ENCODE measurements at regions not wholly inside any gene's neighbourhood (a gene's known extent, or its start where the extent isn't known, plus 50 kb on each side); places are given as distances from the start of the nearest gene placed in this dataset.

GRCh38 chr2:52929412-52929811 lies 838.2 kb upstream of the CHAC2 start:
- no peak overlapping the region for H3K4me3 ChIP-seq (ENCODE audit: low read depth, low read length)
- TF ChIP-seq, protein P1, sequence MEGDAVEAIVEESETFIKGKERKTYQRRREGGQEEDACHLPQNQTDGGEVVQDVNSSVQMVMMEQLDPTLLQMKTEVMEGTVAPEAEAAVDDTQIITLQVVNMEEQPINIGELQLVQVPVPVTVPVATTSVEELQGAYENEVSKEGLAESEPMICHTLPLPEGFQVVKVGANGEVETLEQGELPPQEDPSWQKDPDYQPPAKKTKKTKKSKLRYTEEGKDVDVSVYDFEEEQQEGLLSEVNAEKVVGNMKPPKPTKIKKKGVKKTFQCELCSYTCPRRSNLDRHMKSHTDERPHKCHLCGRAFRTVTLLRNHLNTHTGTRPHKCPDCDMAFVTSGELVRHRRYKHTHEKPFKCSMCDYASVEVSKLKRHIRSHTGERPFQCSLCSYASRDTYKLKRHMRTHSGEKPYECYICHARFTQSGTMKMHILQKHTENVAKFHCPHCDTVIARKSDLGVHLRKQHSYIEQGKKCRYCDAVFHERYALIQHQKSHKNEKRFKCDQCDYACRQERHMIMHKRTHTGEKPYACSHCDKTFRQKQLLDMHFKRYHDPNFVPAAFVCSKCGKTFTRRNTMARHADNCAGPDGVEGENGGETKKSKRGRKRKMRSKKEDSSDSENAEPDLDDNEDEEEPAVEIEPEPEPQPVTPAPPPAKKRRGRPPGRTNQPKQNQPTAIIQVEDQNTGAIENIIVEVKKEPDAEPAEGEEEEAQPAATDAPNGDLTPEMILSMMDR (IDR thresholded peaks at IDR 0.05; ENCODE audit: low read depth, low read length), result no peak
- no peak for DNase-seq (ENCODE audit: low read depth, low spot score)
- in situ Hi-C loops (cut with HindIII; ENCODE audit: low sequenced_read_pairs), result no loop called here

DNA sequence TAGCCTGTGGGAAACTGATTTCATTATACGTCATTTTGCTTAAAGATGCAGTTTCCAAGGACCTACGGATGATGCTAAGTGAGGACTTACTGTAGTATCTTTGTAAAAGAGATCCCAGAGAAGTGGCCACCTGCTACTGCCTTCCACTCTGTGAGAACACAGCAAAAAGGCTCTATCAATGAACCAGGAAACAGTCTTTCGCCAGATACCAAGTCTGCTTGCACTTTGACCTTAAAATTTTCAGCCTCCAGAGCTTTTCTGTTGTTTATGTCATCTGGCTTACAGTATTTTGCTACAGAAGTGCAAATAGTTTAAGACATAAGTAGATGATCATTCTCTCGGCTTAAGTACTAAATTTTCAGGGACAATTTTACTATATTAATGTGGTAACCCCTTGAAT lies 847.9 kb upstream of the CHAC2 start:
- TF ChIP-seq, protein P1 (IDR thresholded peaks at IDR 0.05; ENCODE audit: low read depth, low read length), result no peak
- no peak for DNase-seq (ENCODE audit: low read depth, low spot score)
- in situ Hi-C loops (cut with HindIII; ENCODE audit: low sequenced_read_pairs), result no loop called here
- no peak overlapping the region for H3K4me3 ChIP-seq (ENCODE audit: low read depth, low read length)

GRCh38 chr2:52918551-52918950 lies 849.1 kb upstream of the CHAC2 start:
- peak; percentile 65 for DNase-seq (ENCODE audit: low read depth, low spot score)
- H3K4me3 ChIP-seq (ENCODE audit: low read depth, low read length), result no peak overlapping the region
- in situ Hi-C loops (cut with HindIII; ENCODE audit: low sequenced_read_pairs), result no loop called here
- TF ChIP-seq, protein P1 (IDR thresholded peaks at IDR 0.05; ENCODE audit: low read depth, low read length), result no peak

DNA sequence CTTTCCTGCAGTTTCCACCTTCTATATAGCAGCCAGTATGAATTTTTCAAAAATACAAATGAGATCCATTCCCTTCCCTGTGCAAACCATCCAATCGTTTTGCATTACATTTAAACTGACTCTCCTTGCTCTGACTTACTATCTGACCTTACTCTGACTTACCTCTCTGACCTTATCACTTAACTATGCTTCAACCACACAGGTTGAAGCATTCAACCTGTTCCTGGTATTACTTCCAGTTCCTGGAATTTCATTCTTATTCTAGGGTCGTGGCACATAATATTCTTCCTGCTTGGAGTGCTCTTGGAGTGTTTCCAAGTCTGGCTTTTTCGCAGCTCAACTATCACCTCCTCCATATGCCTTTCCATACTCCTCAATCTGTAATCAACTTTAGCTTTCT lies 850.6 kb upstream of the CHAC2 start:
- TF ChIP-seq, protein P1 (IDR thresholded peaks at IDR 0.05; ENCODE audit: low read depth, low read length), result no peak
- no peak overlapping the region for H3K4me3 ChIP-seq (ENCODE audit: low read depth, low read length)
- in situ Hi-C loops (cut with HindIII; ENCODE audit: low sequenced_read_pairs), result no loop called here
- no peak for DNase-seq (ENCODE audit: low read depth, low spot score)

GRCh38 chr2:52904355-52904891 lies 863.2 kb upstream of the CHAC2 start:
- DNase-seq (ENCODE audit: low read depth, low spot score), result no peak
- in situ Hi-C loops (cut with HindIII; ENCODE audit: low sequenced_read_pairs), result no loop called here
- no peak overlapping the region for H3K4me3 ChIP-seq (ENCODE audit: low read depth, low read length)
- TF ChIP-seq, protein P1 (IDR thresholded peaks at IDR 0.05; ENCODE audit: low read depth, low read length), result no peak

- TF ChIP-seq, protein P1 (IDR thresholded peaks at IDR 0.05; ENCODE audit: low read depth, low read length), result no peak
- H3K4me3 ChIP-seq (ENCODE audit: low read depth, low read length), result no peak overlapping the region
- DNase-seq (ENCODE audit: low read depth, low spot score), result no peak
- in situ Hi-C loops (cut with HindIII; ENCODE audit: low sequenced_read_pairs), result no loop called here
Measured at GRCh38 chr2:52897511-52898044, 870.0 kb upstream of the CHAC2 start.
